Duodenal mucosa (tissue), 2 donors: ENCODE measurements at regions not wholly inside any gene's neighbourhood (a gene's known extent, or its start where the extent isn't known, plus 50 kb on each side); places are given as distances from the start of the nearest gene placed in this dataset.

Source experiments
- H3K27ac ChIP-seq: one replicate; pipeline ENCODE4 v1.7.0; 2013; ENCODE audit warnings: low read depth, low read length
- H3K27me3 ChIP-seq, 2 donors: one replicate each; pipeline ENCODE4 v1.7.0; 2013; ENCODE audit warnings: low read length in 2 of 2, control low read depth in 1 of 2; ENCODE audit not compliant: insufficient read depth in 2 of 2, control insufficient read depth in 1 of 2
- H3K36me3 ChIP-seq, 2 donors: one replicate each; pipeline ENCODE4 v1.7.0; 2013; ENCODE audit warnings: low read length in 2 of 2, control low read depth in 1 of 2; ENCODE audit not compliant: insufficient read depth in 2 of 2, control insufficient read depth in 1 of 2
- H3K4me1 ChIP-seq, 2 donors: one replicate each; pipeline ENCODE4 v1.7.0; 2013; ENCODE audit warnings: low read length in 2 of 2, control low read depth in 1 of 2; ENCODE audit not compliant: insufficient read depth in 2 of 2, control insufficient read depth in 1 of 2
- H3K4me3 ChIP-seq, 2 donors: one replicate each; pipeline ENCODE4 v1.7.0; 2013; ENCODE audit warnings: low read length in 2 of 2, low read depth in 1 of 2
- H3K9ac ChIP-seq, 2 donors: one replicate each; pipeline ENCODE4 v1.7.0; 2013; ENCODE audit warnings: low read length in 2 of 2, low read depth in 1 of 2
- H3K9me3 ChIP-seq, 2 donors: one replicate each; pipeline ENCODE4 v1.7.0; 2013; ENCODE audit warnings: low read length in 2 of 2, control low read depth in 1 of 2; ENCODE audit not compliant: control insufficient read depth in 1 of 2

DNA sequence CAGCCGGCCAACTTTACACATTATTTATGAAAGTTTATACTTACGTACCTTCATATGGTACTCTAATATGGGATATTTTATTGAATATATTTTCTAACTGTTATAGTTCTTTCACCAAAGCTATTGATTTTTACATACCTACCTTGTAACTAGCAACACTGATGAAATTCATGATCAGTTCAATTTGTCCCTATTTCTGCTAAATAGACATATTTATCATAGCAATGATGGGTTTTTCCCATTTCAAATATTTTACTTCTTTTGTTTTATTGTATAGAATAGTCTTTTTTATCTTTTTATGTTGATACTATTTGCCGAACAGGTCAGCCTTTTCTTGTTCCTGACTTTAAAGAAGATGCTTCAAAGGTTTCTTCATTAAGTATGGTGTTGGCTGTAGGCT, 59.0 kb upstream of the CTNND2 start:
- no peaks in the 10 kb centered on the region for H3K4me1 ChIP-seq
- H3K9me3 ChIP-seq = no peaks in the 10 kb centered on the region
- H3K27ac ChIP-seq = no peak overlapping the region
- no peaks in the 10 kb centered on the region for H3K36me3 ChIP-seq
- no peaks in the 10 kb centered on the region for H3K27me3 ChIP-seq
- H3K4me3 ChIP-seq = no peak overlapping the region
- H3K9ac ChIP-seq = no peak overlapping the region

DNA sequence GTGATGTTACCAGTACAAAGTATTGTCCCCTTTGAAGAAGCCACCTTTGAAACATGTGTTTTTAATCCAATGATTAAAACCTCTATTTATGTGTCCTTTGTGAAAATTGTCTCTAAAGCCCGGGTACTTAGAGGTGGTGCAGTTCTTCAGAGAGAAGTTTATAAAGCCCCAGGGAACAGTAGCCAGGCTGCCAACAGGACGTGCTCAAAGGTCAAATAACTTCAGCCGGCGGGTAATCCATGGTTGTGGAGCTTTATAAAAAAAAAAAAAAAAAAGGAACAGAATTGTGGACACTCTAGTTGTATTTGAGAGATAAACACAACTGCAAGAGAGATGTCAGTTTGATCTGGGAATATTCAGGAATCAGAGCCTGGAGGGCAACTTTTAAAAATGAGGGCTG, 57.9 kb upstream of the CTNND2 start:
- no peak overlapping the region for H3K9ac ChIP-seq

GRCh38 chr5:11958321-11958720, 54.1 kb upstream of the CTNND2 start:
- H3K9me3 ChIP-seq = peaks cover 0 to 5% of the 10 kb centered on the region in 2 donors
- H3K27ac ChIP-seq = no peak overlapping the region
- H3K9ac ChIP-seq = no peak overlapping the region
- no peaks in the 10 kb centered on the region for H3K36me3 ChIP-seq
- no peak overlapping the region for H3K4me3 ChIP-seq
- no peaks in the 10 kb centered on the region for H3K27me3 ChIP-seq
- H3K4me1 ChIP-seq = no peaks in the 10 kb centered on the region

More for the DNA sequence above, 57.9 kb upstream of the CTNND2 start:
- H3K4me1 ChIP-seq = no peaks in the 10 kb centered on the region
- H3K9me3 ChIP-seq = no peaks in the 10 kb centered on the region
- no peak overlapping the region for H3K4me3 ChIP-seq
- no peaks in the 10 kb centered on the region for H3K27me3 ChIP-seq
- no peak overlapping the region for H3K27ac ChIP-seq
- H3K36me3 ChIP-seq = no peaks in the 10 kb centered on the region

DNA sequence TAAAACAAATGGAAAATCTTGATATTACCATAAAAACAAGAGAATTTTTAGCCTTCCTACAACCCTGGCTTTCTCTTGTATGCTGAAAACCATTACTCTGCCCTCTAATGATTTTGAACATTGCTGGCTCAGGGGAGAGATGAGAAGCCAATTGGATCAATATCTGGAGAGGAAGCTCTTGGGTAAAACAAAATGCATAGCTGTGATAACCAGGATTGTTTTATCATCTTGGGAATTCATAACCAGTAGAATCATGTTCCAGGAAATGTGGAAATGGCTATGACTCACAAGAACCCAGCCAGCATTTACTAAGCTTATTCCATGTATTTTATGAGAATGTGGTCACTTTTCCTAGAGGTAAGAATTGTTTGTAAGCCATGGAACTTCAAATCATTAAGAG, 51.1 kb upstream of the CTNND2 start:
- Histone ChIP-seq H3K36me3 (no peaks in the 10 kb centered on the region), H3K4me3 (no peak overlapping the region), H3K4me1 (no peaks in the 10 kb centered on the region), H3K9ac (no peak overlapping the region), H3K27ac (no peak overlapping the region), H3K9me3 (peaks cover 0 to 9% of the 10 kb centered on the region in 2 donors), H3K27me3 (no peaks in the 10 kb centered on the region)
